Neutrophil (primary cell): ENCODE measurements at regions not wholly inside any gene's neighbourhood (a gene's known extent, or its start where the extent isn't known, plus 50 kb on each side); places are given as distances from the start of the nearest gene placed in this dataset.

Experiments used
- H3K27ac ChIP-seq: fragments of 200-600 bp; sonication (generic); 2 replicates; pipeline ENCODE4 v1.5.1; 2016; ENCODE audit warnings: mild to moderate bottlenecking, moderate library complexity
- H3K27me3 ChIP-seq: fragments of 200-600 bp; sonication (generic); 2 replicates; pipeline ENCODE4 v1.6.0; 2016; ENCODE audit warnings: mild to moderate bottlenecking
- H3K36me3 ChIP-seq: fragments of 200-600 bp; sonication (generic); 2 replicates; pipeline ENCODE4 v1.5.1; 2017
- H3K4me1 ChIP-seq, 2 experiments: fragments of 200-600 bp in 1 of 2; sonication (generic) in 1 of 2; 1 replicate in 1 of 2; 2 replicates in 1 of 2; pipeline versions ENCODE4 v1.5.1 to v1.6.1; 2013 to 2016; ENCODE audit warnings: low read depth in 1 of 2, low read length in 1 of 2, mild to moderate bottlenecking in 1 of 2, moderate library complexity in 1 of 2; ENCODE audit not compliant: control insufficient read depth in 1 of 2, insufficient read depth in 1 of 2
- H3K4me3 ChIP-seq, 2 experiments: fragments of 200-600 bp in 1 of 2; sonication (generic) in 1 of 2; 1 replicate in 1 of 2; 2 replicates in 1 of 2; pipeline ENCODE4 v1.5.1; 2013 to 2016; ENCODE audit warnings: low read depth in 1 of 2, low read length in 1 of 2, mild to moderate bottlenecking in 1 of 2, moderate library complexity in 1 of 2
- H3K9me3 ChIP-seq: fragments of 200-600 bp; sonication (generic); 2 replicates; pipeline ENCODE4 v1.5.1; 2016
- CTCF ChIP-seq: fragments of 200-600 bp; sonication (generic); IDR thresholded peaks from 2 replicates; pipeline ENCODE4 v1.5.1; 2016; ENCODE audit warnings: antibody characterized with exemption

- no peaks in the 10 kb centered on the region for H3K36me3 ChIP-seq
- no peak for TF ChIP-seq CTCF
Observed at GRCh38 chr2:16170675-16171424, 230.5 kb downstream of the MYCN start.

GRCh38 chr2:16169381-16169960, 229.1 kb downstream of the MYCN start:
- H3K36me3 ChIP-seq = no peaks in the 10 kb centered on the region
- TF ChIP-seq CTCF = no peak
- no peak overlapping the region for H3K4me3 ChIP-seq
- H3K9me3 ChIP-seq = no peaks in the 10 kb centered on the region
- no peaks in the 10 kb centered on the region for H3K27me3 ChIP-seq
- no peaks in the 10 kb centered on the region for H3K4me1 ChIP-seq
- H3K27ac ChIP-seq = no peak overlapping the region

More at GRCh38 chr2:16170675-16171424, 230.5 kb downstream of the MYCN start:
- Histone ChIP-seq H3K27me3 (no peaks in the 10 kb centered on the region), H3K27ac (no peak overlapping the region), H3K4me1 (no peaks in the 10 kb centered on the region), H3K4me3 (no peak overlapping the region), H3K9me3 (no peaks in the 10 kb centered on the region)

GRCh38 chr2:16168506-16169264, 228.3 kb downstream of the MYCN start:
- no peak overlapping the region for H3K4me3 ChIP-seq
- no peaks in the 10 kb centered on the region for H3K27me3 ChIP-seq
- no peaks in the 10 kb centered on the region for H3K9me3 ChIP-seq
- TF ChIP-seq CTCF = no peak
- no peaks in the 10 kb centered on the region for H3K4me1 ChIP-seq
- no peaks in the 10 kb centered on the region for H3K36me3 ChIP-seq
- no peak overlapping the region for H3K27ac ChIP-seq

GRCh38 chr2:16167870-16168426, 227.6 kb downstream of the MYCN start:
- Histone ChIP-seq H3K27me3 (no peaks in the 10 kb centered on the region), H3K9me3 (no peaks in the 10 kb centered on the region), H3K4me1 (no peaks in the 10 kb centered on the region), H3K4me3 (no peak overlapping the region), H3K36me3 (no peaks in the 10 kb centered on the region), H3K27ac (no peak overlapping the region)
- TF ChIP-seq CTCF = no peak

- H3K9me3 ChIP-seq = no peaks in the 10 kb centered on the region
- H3K36me3 ChIP-seq = no peaks in the 10 kb centered on the region
- H3K4me3 ChIP-seq = no peak overlapping the region
- no peak overlapping the region for H3K27ac ChIP-seq
- H3K27me3 ChIP-seq = no peaks in the 10 kb centered on the region
- H3K4me1 ChIP-seq = no peaks in the 10 kb centered on the region
- no peak for TF ChIP-seq CTCF
Observed at GRCh38 chr2:16167451-16167861, 227.1 kb downstream of the MYCN start.
